Right forelimb (tissue), 1 donor: ENCODE measurements at regions not wholly inside any gene's neighbourhood (a gene's known extent, or its start where the extent isn't known, plus 50 kb on each side); places are given as distances from the start of the nearest gene placed in this dataset.

Experiments
- DNase-seq: peaks from one replicate; pipeline ENCODE4 v3.0.0-alpha.2; 2018

GRCh38 chr10:2980791-2981360 lies 86.5 kb upstream of the PFKP start:
- no peak for DNase-seq

DNA sequence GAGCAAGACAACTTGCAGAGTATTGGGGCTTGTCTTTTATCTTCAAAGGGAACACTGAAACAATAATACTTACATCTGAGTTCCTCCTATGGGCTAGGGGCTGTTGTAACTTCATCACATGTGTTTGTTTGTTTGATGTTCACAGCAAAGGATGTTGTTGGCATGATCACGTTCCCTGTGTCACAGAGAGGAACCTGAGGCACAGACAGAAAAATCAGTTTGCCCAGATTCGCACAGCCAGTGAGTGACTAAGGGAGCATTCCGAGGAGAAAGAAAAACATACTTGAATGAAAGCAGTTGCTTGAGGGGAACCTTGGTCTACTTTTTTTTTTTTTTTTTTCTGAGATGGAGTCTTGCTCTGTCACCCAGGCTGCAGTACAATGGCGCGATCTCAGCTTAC lies 87.2 kb upstream of the PFKP start:
- no peak for DNase-seq

GRCh38 chr10:2979306-2979705 lies 88.0 kb upstream of the PFKP start:
- DNase-seq = no peak

- DNase-seq = no peak
Observed at GRCh38 chr10:2978574-2979273, 88.6 kb upstream of the PFKP start.

- DNase-seq = no peak
Observed at GRCh38 chr10:2978111-2978510, 89.2 kb upstream of the PFKP start.

DNA sequence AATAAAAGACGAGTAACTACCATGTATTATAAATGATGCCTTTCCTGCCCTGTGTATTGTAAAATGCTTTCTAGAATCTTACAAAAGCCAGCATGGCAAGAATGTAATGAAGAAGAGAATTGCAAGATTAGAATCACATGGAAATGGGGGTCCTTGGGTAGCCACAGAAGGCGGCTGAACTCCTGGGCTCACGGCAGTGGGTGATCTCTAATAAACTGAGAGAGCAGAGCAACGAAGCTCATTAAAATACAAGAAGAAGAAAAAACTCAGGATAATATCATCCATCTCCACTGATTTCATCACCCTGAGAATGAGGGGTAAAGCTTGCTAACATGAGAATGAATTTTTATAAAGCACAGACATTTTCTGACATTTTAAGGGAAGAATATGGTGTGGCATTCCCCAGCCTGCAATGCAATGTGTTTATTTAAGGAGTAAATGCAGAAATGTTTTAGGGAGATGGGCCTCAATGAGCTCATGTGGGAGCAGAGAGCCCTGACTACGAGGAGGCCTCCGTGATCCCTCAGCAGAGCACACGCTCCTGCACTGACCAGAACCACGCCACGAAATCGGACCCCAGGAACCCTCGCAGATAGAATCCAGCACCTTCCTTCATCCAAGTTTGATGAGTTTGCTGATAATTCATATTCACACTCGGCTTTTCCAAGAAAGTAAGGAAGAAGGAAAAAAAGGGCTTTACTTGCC lies 92.7 kb upstream of the PFKP start:
- no peak for DNase-seq

GRCh38 chr10:2974083-2974482 lies 93.3 kb upstream of the PFKP start:
- DNase-seq = no peak

DNA sequence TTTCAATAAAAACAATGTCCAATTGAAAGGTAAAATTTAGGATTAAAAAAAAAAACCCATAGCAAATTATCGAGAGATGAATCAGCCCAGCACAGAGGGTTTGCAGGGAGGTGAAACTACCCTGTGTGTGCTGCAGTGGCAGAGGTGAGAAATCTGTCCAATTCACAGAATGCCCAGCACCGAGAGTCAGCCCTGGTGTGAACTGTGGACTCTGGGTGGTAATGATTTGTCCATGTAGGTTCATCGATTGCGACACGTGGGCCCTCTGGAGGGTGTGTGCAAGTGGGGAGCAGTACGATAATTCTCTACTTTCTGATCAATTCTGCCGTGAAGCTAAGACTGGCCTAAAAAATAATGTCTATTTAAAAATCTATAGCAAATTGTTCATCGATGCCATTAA lies 94.5 kb upstream of the PFKP start:
- no peak for DNase-seq

- no peak for DNase-seq
Observed at GRCh38 chr10:2972216-2972615, 95.1 kb upstream of the PFKP start.

DNA sequence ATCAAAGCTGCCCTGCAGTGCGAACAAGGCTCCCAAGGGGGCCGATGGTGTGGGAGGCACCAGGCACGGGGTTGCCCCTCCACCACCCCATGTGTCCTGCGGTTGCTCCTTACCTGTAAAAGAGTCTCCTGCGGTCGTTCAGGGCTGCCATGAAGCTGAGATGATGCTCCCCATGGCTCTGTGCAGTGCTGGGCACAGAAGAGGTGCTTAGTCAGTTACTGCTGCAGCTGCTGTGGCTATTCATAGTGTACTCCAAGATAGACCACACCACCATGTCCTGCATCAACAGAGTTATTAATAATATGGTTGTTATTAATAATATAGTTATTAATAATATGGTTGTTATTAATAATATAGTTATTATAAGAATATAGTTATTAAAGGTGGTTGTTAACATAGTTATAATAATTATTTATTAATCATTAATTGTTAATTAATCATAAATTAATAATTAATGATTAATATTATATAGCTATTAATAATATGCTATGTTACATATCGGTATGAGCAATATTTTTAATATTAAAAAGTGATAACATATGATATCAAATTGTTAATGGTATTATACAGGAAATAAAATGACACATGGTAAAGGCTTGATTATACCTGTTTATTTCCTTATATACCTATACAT lies 97.0 kb upstream of the PFKP start:
- no peak for DNase-seq

DNA sequence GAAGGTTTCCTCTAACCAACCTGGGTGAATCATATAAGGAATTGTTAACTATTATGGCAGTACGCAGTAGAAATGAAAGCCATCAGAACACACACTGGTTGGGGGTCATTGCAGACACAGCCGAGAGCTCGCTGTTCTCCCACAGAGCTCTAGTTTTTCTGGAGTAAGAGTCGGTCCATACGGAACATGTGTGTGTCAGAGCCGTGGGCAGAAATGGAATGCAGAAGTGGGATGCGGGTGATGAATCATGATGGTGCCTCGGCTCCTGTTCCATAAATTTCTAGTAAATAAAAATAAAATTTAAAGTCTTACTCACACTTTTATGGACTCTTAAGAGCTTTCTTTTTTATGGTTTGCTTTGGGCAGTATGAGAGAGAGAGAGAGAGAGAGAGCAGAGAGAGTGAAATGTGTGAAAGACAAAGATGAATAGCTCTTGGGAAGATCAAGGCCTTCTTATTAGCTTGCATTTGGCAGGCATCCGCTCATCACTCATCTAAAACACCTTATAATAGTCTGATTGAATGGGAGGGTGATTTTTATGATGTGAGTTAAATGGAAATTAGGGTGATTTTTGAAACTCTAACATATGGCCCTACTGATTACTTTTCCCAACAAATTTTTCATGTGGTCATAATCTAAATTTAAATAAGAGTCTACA lies 98.8 kb upstream of the PFKP start:
- no peak for DNase-seq

- no peak for DNase-seq
Observed at GRCh38 chr10:2966134-2966533, 101.2 kb upstream of the PFKP start.

GRCh38 chr10:2964632-2965296 lies 102.6 kb upstream of the PFKP start:
- DNase-seq = no peak

DNA sequence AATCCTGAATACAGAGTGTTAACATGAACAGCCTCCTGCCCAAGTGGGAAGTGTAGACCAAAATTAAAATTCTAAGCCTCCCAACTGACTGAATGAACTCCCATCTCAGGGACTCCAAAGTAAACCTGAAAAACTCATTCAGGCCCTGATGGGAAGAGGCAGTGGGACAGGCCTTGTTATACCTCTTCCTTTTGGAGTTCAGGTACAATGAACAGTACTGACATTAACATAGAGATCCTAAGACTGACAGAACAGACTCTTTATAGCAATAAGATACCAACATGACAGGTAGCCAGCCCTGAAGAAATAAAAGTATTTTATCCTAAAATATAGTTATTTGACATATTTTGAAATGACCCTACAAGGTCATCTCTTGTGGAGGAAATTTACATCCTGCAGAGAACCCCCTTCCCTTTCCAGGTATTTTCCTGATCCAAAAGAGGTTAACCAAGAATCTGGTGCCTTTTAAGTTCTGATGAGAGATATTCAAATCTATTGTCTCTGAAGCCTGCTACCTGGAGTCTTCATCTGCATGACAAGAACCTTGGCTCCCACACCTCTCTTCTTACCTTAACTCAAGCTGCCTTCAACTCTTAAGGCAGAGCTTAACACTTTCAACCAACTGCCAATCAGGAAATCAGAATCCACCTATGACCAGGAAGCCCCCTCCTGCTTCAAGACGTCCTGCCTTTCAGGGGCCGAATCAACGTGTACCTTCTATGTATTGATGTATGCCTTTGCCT lies 103.3 kb upstream of the PFKP start:
- DNase-seq = no peak

GRCh38 chr10:2962194-2962593 lies 105.2 kb upstream of the PFKP start:
- DNase-seq = no peak

GRCh38 chr10:2958659-2959058 lies 108.7 kb upstream of the PFKP start:
- no peak for DNase-seq

- no peak for DNase-seq
Observed at GRCh38 chr10:2957785-2958184, 109.6 kb upstream of the PFKP start.

DNA sequence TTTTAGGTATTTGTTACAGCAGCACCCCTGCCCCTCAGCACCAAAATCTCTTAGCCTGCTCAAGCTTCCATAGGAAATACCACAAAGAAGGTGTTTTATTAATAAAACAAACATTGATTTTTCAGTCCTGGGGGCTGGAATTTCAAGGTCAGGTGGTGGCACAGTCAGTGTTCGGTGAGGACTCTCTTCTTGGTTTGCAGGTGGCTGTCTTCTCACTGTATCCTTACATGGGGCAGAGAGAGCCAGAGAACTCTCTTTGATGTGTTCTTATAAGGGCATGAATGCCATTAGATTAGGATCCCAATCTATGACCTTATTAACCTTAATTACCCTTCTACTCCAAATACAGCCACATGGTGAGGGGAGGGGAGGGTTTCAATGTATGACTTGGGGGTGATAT lies 112.3 kb upstream of the PFKP start:
- DNase-seq = no peak

GRCh38 chr10:2953495-2953894 lies 113.9 kb upstream of the PFKP start:
- no peak for DNase-seq

GRCh38 chr10:2951235-2951835 lies 116.0 kb upstream of the PFKP start:
- DNase-seq = no peak

GRCh38 chr10:2950546-2950945 lies 116.8 kb upstream of the PFKP start:
- no peak for DNase-seq

GRCh38 chr10:2949948-2950354 lies 117.4 kb upstream of the PFKP start:
- DNase-seq = no peak
